GM23338 (cell line): ENCODE measurements at regions not wholly inside any gene's neighbourhood (a gene's known extent, or its start where the extent isn't known, plus 50 kb on each side); places are given as distances from the start of the nearest gene placed in this dataset.

Experiments
- ATAC-seq: fragments of 200-7000 bp; cut with Tn5 transposase; 3 replicates; pipeline ENCODE4 v1.9.1; 2020
- DNase-seq: peaks from one replicate; pipeline ENCODE4 v3.0.0-alpha.2; 2015; ENCODE audit warnings: low spot score
- H2AFZ ChIP-seq: fragments of 200-600 bp; sonication (generic); 2 replicates; pipeline ENCODE4 v1.8.0; 2016; ENCODE audit warnings: antibody characterized with exemption, mild to moderate bottlenecking, moderate library complexity
- H3F3A ChIP-seq: fragments of 200-600 bp; sonication (generic); replicated peaks from 2 replicates; pipeline ENCODE4 v1.8.0; 2017; ENCODE audit warnings: antibody characterized with exemption, mixed run types, low read depth
- H3K27ac ChIP-seq: fragments of 200-600 bp; sonication (generic); 2 replicates; pipeline ENCODE4 v1.6.1; 2016; ENCODE audit warnings: low read depth
- H3K27me3 ChIP-seq: fragments of 200-600 bp; sonication (generic); 2 replicates; pipeline ENCODE4 v1.8.0; 2016; ENCODE audit warnings: mild to moderate bottlenecking, mixed run types, moderate library complexity; ENCODE audit not compliant: insufficient read depth
- H3K36me3 ChIP-seq: fragments of 200-600 bp; sonication (generic); 2 replicates; pipeline ENCODE4 v1.8.0; 2016; ENCODE audit warnings: mild to moderate bottlenecking; ENCODE audit not compliant: insufficient read depth
- H3K4me1 ChIP-seq: fragments of 200-600 bp; sonication (generic); 2 replicates; pipeline ENCODE4 v1.8.0; 2016; ENCODE audit warnings: mild to moderate bottlenecking, moderate library complexity; ENCODE audit not compliant: insufficient read depth
- H3K4me2 ChIP-seq: fragments of 200-600 bp; sonication (generic); 2 replicates; pipeline ENCODE4 v1.7.1; 2017; ENCODE audit warnings: mixed run types
- H3K4me3 ChIP-seq: fragments of 200-600 bp; sonication (generic); 2 replicates; pipeline ENCODE4 v1.6.1; 2016; ENCODE audit warnings: mixed run types
- H3K79me2 ChIP-seq: fragments of 200-600 bp; sonication (generic); replicated peaks from 2 replicates; pipeline ENCODE4 v1.8.0; 2017; ENCODE audit warnings: mild to moderate bottlenecking; ENCODE audit not compliant: insufficient read depth
- H3K9me2 ChIP-seq: fragments of 200-600 bp; sonication (generic); 2 replicates; pipeline ENCODE4 v1.8.0; 2017; ENCODE audit not compliant: insufficient read depth
- H4K20me1 ChIP-seq: fragments of 200-600 bp; sonication (generic); replicated peaks from 2 replicates; pipeline ENCODE4 v1.8.0; 2017; ENCODE audit warnings: mild to moderate bottlenecking; ENCODE audit not compliant: insufficient read depth
- H3K27ac Mint-ChIP-seq: 2 replicates; pipeline ENCODE4 v1.8.0; 2020; ENCODE audit warnings: inconsistent platforms, mild to moderate bottlenecking, moderate library complexity, mixed read lengths
- H3K27me3 Mint-ChIP-seq: 3 replicates; pipeline ENCODE4 v1.8.0; 2022; ENCODE audit warnings: low read depth, mild to moderate bottlenecking, moderate library complexity, mixed read lengths, inconsistent platforms; ENCODE audit not compliant: insufficient read depth, poor library complexity
- H3K36me3 Mint-ChIP-seq: 3 replicates; pipeline ENCODE4 v1.8.0; 2021; ENCODE audit warnings: low read depth, mild to moderate bottlenecking, inconsistent platforms, moderate library complexity, mixed read lengths
- H3K4me1 Mint-ChIP-seq: 3 replicates; pipeline ENCODE4 v1.8.0; 2020; ENCODE audit warnings: mild to moderate bottlenecking, inconsistent platforms, mixed read lengths
- H3K4me3 Mint-ChIP-seq: 3 replicates; pipeline ENCODE4 v1.8.0; 2021; ENCODE audit warnings: moderate library complexity, mild to moderate bottlenecking, inconsistent platforms, mixed read lengths
- H3K9me3 Mint-ChIP-seq: 3 replicates; pipeline ENCODE4 v1.8.0; 2020; ENCODE audit warnings: moderate library complexity, mild to moderate bottlenecking, inconsistent platforms, mixed read lengths
- CREB1 ChIP-seq: fragments of 250-450 bp; sonication (Bioruptor Pico); IDR thresholded peaks from 2 replicates; pipeline ENCODE4 v1.5.0; 2020; ENCODE audit warnings: low read depth, mild to moderate bottlenecking, moderate library complexity
- CTCF ChIP-seq, 2 experiments: fragments of 200-600 bp in 1 of 2; sonication (generic) in 1 of 2; conservative IDR thresholded peaks; 2 replicates each; pipeline versions ENCODE4 v1.5.1 to v1.6.1; 2016 to 2017; ENCODE audit warnings: antibody characterized with exemption in 2 of 2, low read depth in 2 of 2, mild to moderate bottlenecking in 2 of 2, moderate library complexity in 1 of 2
- EZH2 ChIP-seq: fragments of 200-600 bp; sonication (generic); IDR thresholded peaks from one replicate; pipeline ENCODE4 v1.8.0; 2017; ENCODE audit warnings: antibody characterized with exemption, mild to moderate bottlenecking, low read depth; ENCODE audit not compliant: unreplicated experiment
- EZH2phosphoT487 ChIP-seq: fragments of 200-600 bp; sonication (generic); IDR thresholded peaks from one replicate; pipeline ENCODE4 v1.8.1; 2018; ENCODE audit warnings: antibody characterized with exemption; ENCODE audit not compliant: unreplicated experiment
- JUNB ChIP-seq: IDR thresholded peaks from one replicate; pipeline ENCODE4 v1.6.1; 2016; ENCODE audit warnings: antibody characterized with exemption; ENCODE audit not compliant: unreplicated experiment
- NANOG ChIP-seq: IDR thresholded peaks from 2 replicates; pipeline ENCODE4 v1.6.1; 2016; ENCODE audit warnings: antibody characterized with exemption, borderline replicate concordance
- POLR2AphosphoS5 ChIP-seq: IDR thresholded peaks from 2 replicates; pipeline ENCODE4 v1.6.1; 2016; ENCODE audit warnings: antibody characterized with exemption, low read depth
- STAT1 ChIP-seq: IDR thresholded peaks from one replicate; pipeline ENCODE4 v1.6.1; 2016; ENCODE audit warnings: antibody characterized with exemption; ENCODE audit not compliant: unreplicated experiment
- ZNF114 ChIP-seq: fragments of 250-450 bp; sonication (Bioruptor Pico); IDR thresholded peaks from 2 replicates; pipeline ENCODE4 v1.5.0; 2020; ENCODE audit warnings: mild to moderate bottlenecking, moderate library complexity
- ZNF331 ChIP-seq: fragments of 250-450 bp; sonication (Bioruptor Pico); IDR thresholded peaks from 2 replicates; pipeline ENCODE4 v1.5.0; 2020; ENCODE audit warnings: low read depth, mild to moderate bottlenecking, moderate library complexity
- ZNF462 ChIP-seq: fragments of 250-450 bp; sonication (Bioruptor Pico); IDR thresholded peaks from 2 replicates; pipeline ENCODE4 v1.5.0; 2020; ENCODE audit warnings: mild to moderate bottlenecking, moderate library complexity
- TF ChIP-seq, protein P1 (sequence below): IDR thresholded peaks from 2 replicates; pipeline ENCODE4 v1.6.1; 2016; ENCODE audit warnings: antibody characterized with exemption
- TF ChIP-seq, protein P2 (sequence below): IDR thresholded peaks from one replicate; pipeline ENCODE4 v1.6.1; 2018; ENCODE audit warnings: antibody characterized with exemption; ENCODE audit not compliant: unreplicated experiment

- H3K4me2 ChIP-seq: no peak overlapping the region
- ATAC-seq: no peak
Measured at GRCh38 chr7:136303162-136303561, 326.0 kb upstream of the MTPN start.

More at GRCh38 chr7:136303162-136303561, 326.0 kb upstream of the MTPN start:
- no peaks in the 10 kb centered on the region for H3K27me3 ChIP-seq
- no peak overlapping the region for H2AFZ ChIP-seq
- H3K9me2 ChIP-seq: no peaks in the 10 kb centered on the region
- H3F3A ChIP-seq: no peaks in the 10 kb centered on the region
- H3K4me3 Mint-ChIP-seq: no peak overlapping the region
- H3K36me3 Mint-ChIP-seq: no peaks in the 10 kb centered on the region
- H3K4me1 Mint-ChIP-seq: no peaks in the 10 kb centered on the region
- H3K36me3 ChIP-seq: no peaks in the 10 kb centered on the region
- no peaks in the 10 kb centered on the region for H4K20me1 ChIP-seq
- H3K27me3 Mint-ChIP-seq: no peaks in the 10 kb centered on the region
- no peaks in the 10 kb centered on the region for H3K79me2 ChIP-seq
- H3K9me3 Mint-ChIP-seq: peaks cover 4% of the 10 kb centered on the region; the same call in 2 of the 3 replicates
- DNase-seq: no peak
- no peak for TF ChIP-seq NANOG
- TF ChIP-seq ZNF114 (CRISPR knock-in tag): no peak
- TF ChIP-seq CTCF (conservative IDR thresholded peaks at IDR 0.05; ENCODE audit: low read depth in 2 of 2): no peak
- TF ChIP-seq EZH2: no peak
- no peak for TF ChIP-seq JUNB
- TF ChIP-seq EZH2phosphoT487: no peak
- TF ChIP-seq, protein P1, sequence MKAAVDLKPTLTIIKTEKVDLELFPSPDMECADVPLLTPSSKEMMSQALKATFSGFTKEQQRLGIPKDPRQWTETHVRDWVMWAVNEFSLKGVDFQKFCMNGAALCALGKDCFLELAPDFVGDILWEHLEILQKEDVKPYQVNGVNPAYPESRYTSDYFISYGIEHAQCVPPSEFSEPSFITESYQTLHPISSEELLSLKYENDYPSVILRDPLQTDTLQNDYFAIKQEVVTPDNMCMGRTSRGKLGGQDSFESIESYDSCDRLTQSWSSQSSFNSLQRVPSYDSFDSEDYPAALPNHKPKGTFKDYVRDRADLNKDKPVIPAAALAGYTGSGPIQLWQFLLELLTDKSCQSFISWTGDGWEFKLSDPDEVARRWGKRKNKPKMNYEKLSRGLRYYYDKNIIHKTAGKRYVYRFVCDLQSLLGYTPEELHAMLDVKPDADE: no peak
- no peak for TF ChIP-seq ZNF331 (CRISPR knock-in tag)
- TF ChIP-seq CREB1 (CRISPR knock-in tag): no peak
- no peak for TF ChIP-seq ZNF462 (CRISPR knock-in tag)
- TF ChIP-seq POLR2AphosphoS5: no peak
- TF ChIP-seq STAT1: no peak
- TF ChIP-seq, protein P2, sequence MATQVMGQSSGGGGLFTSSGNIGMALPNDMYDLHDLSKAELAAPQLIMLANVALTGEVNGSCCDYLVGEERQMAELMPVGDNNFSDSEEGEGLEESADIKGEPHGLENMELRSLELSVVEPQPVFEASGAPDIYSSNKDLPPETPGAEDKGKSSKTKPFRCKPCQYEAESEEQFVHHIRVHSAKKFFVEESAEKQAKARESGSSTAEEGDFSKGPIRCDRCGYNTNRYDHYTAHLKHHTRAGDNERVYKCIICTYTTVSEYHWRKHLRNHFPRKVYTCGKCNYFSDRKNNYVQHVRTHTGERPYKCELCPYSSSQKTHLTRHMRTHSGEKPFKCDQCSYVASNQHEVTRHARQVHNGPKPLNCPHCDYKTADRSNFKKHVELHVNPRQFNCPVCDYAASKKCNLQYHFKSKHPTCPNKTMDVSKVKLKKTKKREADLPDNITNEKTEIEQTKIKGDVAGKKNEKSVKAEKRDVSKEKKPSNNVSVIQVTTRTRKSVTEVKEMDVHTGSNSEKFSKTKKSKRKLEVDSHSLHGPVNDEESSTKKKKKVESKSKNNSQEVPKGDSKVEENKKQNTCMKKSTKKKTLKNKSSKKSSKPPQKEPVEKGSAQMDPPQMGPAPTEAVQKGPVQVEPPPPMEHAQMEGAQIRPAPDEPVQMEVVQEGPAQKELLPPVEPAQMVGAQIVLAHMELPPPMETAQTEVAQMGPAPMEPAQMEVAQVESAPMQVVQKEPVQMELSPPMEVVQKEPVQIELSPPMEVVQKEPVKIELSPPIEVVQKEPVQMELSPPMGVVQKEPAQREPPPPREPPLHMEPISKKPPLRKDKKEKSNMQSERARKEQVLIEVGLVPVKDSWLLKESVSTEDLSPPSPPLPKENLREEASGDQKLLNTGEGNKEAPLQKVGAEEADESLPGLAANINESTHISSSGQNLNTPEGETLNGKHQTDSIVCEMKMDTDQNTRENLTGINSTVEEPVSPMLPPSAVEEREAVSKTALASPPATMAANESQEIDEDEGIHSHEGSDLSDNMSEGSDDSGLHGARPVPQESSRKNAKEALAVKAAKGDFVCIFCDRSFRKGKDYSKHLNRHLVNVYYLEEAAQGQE: no peak
- H3K4me1 ChIP-seq: no peaks in the 10 kb centered on the region
- no peak overlapping the region for H3K27ac ChIP-seq
- no peak overlapping the region for H3K4me3 ChIP-seq
- H3K27ac Mint-ChIP-seq: no peak overlapping the region
